Activated naive CD8-positive, alpha-beta T cell treated with anti-CD3 and anti-CD28 coated beads for 36 hours (primary cell): ENCODE measurements at regions not wholly inside any gene's neighbourhood (a gene's known extent, or its start where the extent isn't known, plus 50 kb on each side); places are given as distances from the start of the nearest gene placed in this dataset.

Source experiments
- DNase-seq: peaks from one replicate; pipeline ENCODE4 v3.0.0; 2021
- H3K27ac Mint-ChIP-seq: one replicate; pipeline ENCODE4 v1.8.0; 2022; ENCODE audit warnings: mild to moderate bottlenecking, moderate library complexity, mixed read lengths
- H3K27me3 Mint-ChIP-seq: one replicate; pipeline ENCODE4 v1.8.0; 2022; ENCODE audit warnings: mild to moderate bottlenecking, mixed read lengths
- H3K36me3 Mint-ChIP-seq: one replicate; pipeline ENCODE4 v1.8.0; 2021; ENCODE audit warnings: mild to moderate bottlenecking, mixed read lengths
- H3K4me1 Mint-ChIP-seq: one replicate; pipeline ENCODE4 v1.8.0; 2021; ENCODE audit warnings: mixed read lengths
- H3K4me3 Mint-ChIP-seq: one replicate; pipeline ENCODE4 v1.8.0; 2022; ENCODE audit warnings: mild to moderate bottlenecking, moderate library complexity, mixed read lengths
- H3K9me3 Mint-ChIP-seq: one replicate; pipeline ENCODE4 v1.8.0; 2022; ENCODE audit warnings: mixed read lengths

GRCh38 chr5:2887481-2888348 lies 136.2 kb upstream of the IRX2 start:
- H3K4me3 Mint-ChIP-seq, result no peak overlapping the region
- no peak overlapping the region for H3K27ac Mint-ChIP-seq

GRCh38 chr5:2886531-2886930 lies 135.1 kb upstream of the IRX2 start:
- Mint-ChIP-seq H3K9me3 (peaks cover 4% of the 10 kb centered on the region), H3K4me3 (no peak overlapping the region), H3K36me3 (no peaks in the 10 kb centered on the region), H3K27me3 (no peaks in the 10 kb centered on the region), H3K4me1 (no peaks in the 10 kb centered on the region), H3K27ac (no peak overlapping the region)
- DNase-seq, result no peak

More at GRCh38 chr5:2887481-2888348, 136.2 kb upstream of the IRX2 start:
- Mint-ChIP-seq H3K4me1 (no peaks in the 10 kb centered on the region), H3K9me3 (peaks cover 4% of the 10 kb centered on the region), H3K36me3 (no peaks in the 10 kb centered on the region), H3K27me3 (no peaks in the 10 kb centered on the region)
- no peak for DNase-seq

- H3K4me3 Mint-ChIP-seq, result no peak overlapping the region
- peaks cover 3% of the 10 kb centered on the region for H3K36me3 Mint-ChIP-seq
- DNase-seq, result no peak
- H3K9me3 Mint-ChIP-seq, result peaks cover 14% of the 10 kb centered on the region
- H3K27ac Mint-ChIP-seq, result no peak overlapping the region
- H3K4me1 Mint-ChIP-seq, result no peaks in the 10 kb centered on the region
- no peaks in the 10 kb centered on the region for H3K27me3 Mint-ChIP-seq
Observed at GRCh38 chr5:2883771-2884170, 132.3 kb upstream of the IRX2 start.

GRCh38 chr5:2879701-2880100 lies 128.2 kb upstream of the IRX2 start:
- H3K27me3 Mint-ChIP-seq, result no peaks in the 10 kb centered on the region
- peaks cover 14% of the 10 kb centered on the region for H3K9me3 Mint-ChIP-seq
- DNase-seq, result no peak
- peaks cover 3% of the 10 kb centered on the region for H3K36me3 Mint-ChIP-seq
- H3K4me1 Mint-ChIP-seq, result no peaks in the 10 kb centered on the region
- no peak overlapping the region for H3K27ac Mint-ChIP-seq
- no peak overlapping the region for H3K4me3 Mint-ChIP-seq

- peaks cover 10% of the 10 kb centered on the region for H3K9me3 Mint-ChIP-seq
- no peaks in the 10 kb centered on the region for H3K27me3 Mint-ChIP-seq
- DNase-seq, result no peak
Observed at GRCh38 chr5:2877522-2877921, 126.0 kb upstream of the IRX2 start.

GRCh38 chr5:2876183-2876582 lies 124.7 kb upstream of the IRX2 start:
- Mint-ChIP-seq H3K4me1 (no peaks in the 10 kb centered on the region), H3K27ac (no peak overlapping the region), H3K27me3 (no peaks in the 10 kb centered on the region), H3K4me3 (no peak overlapping the region), H3K36me3 (peaks cover 3% of the 10 kb centered on the region), H3K9me3 (peaks cover 10% of the 10 kb centered on the region)
- DNase-seq, result no peak

More at GRCh38 chr5:2877522-2877921, 126.0 kb upstream of the IRX2 start:
- Mint-ChIP-seq H3K27ac (no peak overlapping the region), H3K36me3 (peaks cover 3% of the 10 kb centered on the region), H3K4me1 (no peaks in the 10 kb centered on the region), H3K4me3 (no peak overlapping the region)

- Mint-ChIP-seq H3K27me3 (no peaks in the 10 kb centered on the region), H3K4me3 (no peak overlapping the region), H3K27ac (no peak overlapping the region), H3K9me3 (no peaks in the 10 kb centered on the region), H3K36me3 (no peaks in the 10 kb centered on the region), H3K4me1 (no peaks in the 10 kb centered on the region)
- no peak for DNase-seq
Observed at GRCh38 chr5:2874099-2874498, 122.6 kb upstream of the IRX2 start.

- H3K9me3 Mint-ChIP-seq, result no peaks in the 10 kb centered on the region
- H3K4me1 Mint-ChIP-seq, result no peaks in the 10 kb centered on the region
- no peaks in the 10 kb centered on the region for H3K27me3 Mint-ChIP-seq
- DNase-seq, result no peak
- no peaks in the 10 kb centered on the region for H3K36me3 Mint-ChIP-seq
- H3K4me3 Mint-ChIP-seq, result no peak overlapping the region
- H3K27ac Mint-ChIP-seq, result no peak overlapping the region
Observed at GRCh38 chr5:2872676-2873075, 121.2 kb upstream of the IRX2 start.

GRCh38 chr5:2871282-2871681 lies 119.8 kb upstream of the IRX2 start:
- no peaks in the 10 kb centered on the region for H3K36me3 Mint-ChIP-seq
- no peaks in the 10 kb centered on the region for H3K4me1 Mint-ChIP-seq
- no peak for DNase-seq
- no peaks in the 10 kb centered on the region for H3K27me3 Mint-ChIP-seq
- H3K9me3 Mint-ChIP-seq, result no peaks in the 10 kb centered on the region
- no peak overlapping the region for H3K27ac Mint-ChIP-seq
- H3K4me3 Mint-ChIP-seq, result no peak overlapping the region

GRCh38 chr5:2869471-2869870 lies 118.0 kb upstream of the IRX2 start:
- Mint-ChIP-seq H3K4me1 (no peaks in the 10 kb centered on the region), H3K27ac (no peak overlapping the region), H3K9me3 (no peaks in the 10 kb centered on the region), H3K4me3 (no peak overlapping the region), H3K36me3 (no peaks in the 10 kb centered on the region), H3K27me3 (no peaks in the 10 kb centered on the region)
- no peak for DNase-seq

- DNase-seq, result no peak
- H3K36me3 Mint-ChIP-seq, result no peaks in the 10 kb centered on the region
- no peaks in the 10 kb centered on the region for H3K9me3 Mint-ChIP-seq
- no peak overlapping the region for H3K4me3 Mint-ChIP-seq
- H3K4me1 Mint-ChIP-seq, result no peaks in the 10 kb centered on the region
- H3K27ac Mint-ChIP-seq, result no peak overlapping the region
- no peaks in the 10 kb centered on the region for H3K27me3 Mint-ChIP-seq
Observed at GRCh38 chr5:2867373-2867933, 116.0 kb upstream of the IRX2 start.

GRCh38 chr5:2866662-2867372 lies 115.3 kb upstream of the IRX2 start:
- Mint-ChIP-seq H3K4me1 (no peaks in the 10 kb centered on the region), H3K36me3 (no peaks in the 10 kb centered on the region), H3K9me3 (peaks cover 3% of the 10 kb centered on the region), H3K4me3 (no peak overlapping the region), H3K27ac (no peak overlapping the region), H3K27me3 (no peaks in the 10 kb centered on the region)
- no peak for DNase-seq

GRCh38 chr5:2865856-2866255 lies 114.4 kb upstream of the IRX2 start:
- H3K9me3 Mint-ChIP-seq, result peaks cover 3% of the 10 kb centered on the region
- H3K4me3 Mint-ChIP-seq, result no peak overlapping the region
- DNase-seq, result no peak
- no peaks in the 10 kb centered on the region for H3K36me3 Mint-ChIP-seq
- no peaks in the 10 kb centered on the region for H3K27me3 Mint-ChIP-seq
- H3K27ac Mint-ChIP-seq, result no peak overlapping the region
- no peaks in the 10 kb centered on the region for H3K4me1 Mint-ChIP-seq

- H3K9me3 Mint-ChIP-seq, result peaks cover 3% of the 10 kb centered on the region
Observed at GRCh38 chr5:2864515-2865105, 113.1 kb upstream of the IRX2 start.

More at GRCh38 chr5:2864515-2865105, 113.1 kb upstream of the IRX2 start:
- H3K36me3 Mint-ChIP-seq, result no peaks in the 10 kb centered on the region
- no peak overlapping the region for H3K4me3 Mint-ChIP-seq
- no peak overlapping the region for H3K27ac Mint-ChIP-seq
- DNase-seq, result no peak
- no peaks in the 10 kb centered on the region for H3K27me3 Mint-ChIP-seq
- H3K4me1 Mint-ChIP-seq, result no peaks in the 10 kb centered on the region
